HG03108 (cell line): ENCODE measurements at regions not wholly inside any gene's neighbourhood (a gene's known extent, or its start where the extent isn't known, plus 50 kb on each side); places are given as distances from the start of the nearest gene placed in this dataset.
"Not testable (repeated sequence)": the region's sequence is repeated elsewhere in the genome, so short reads cannot be mapped to it uniquely, and the experiment has no call there.

ENCODE experiments used
- ATAC-seq: cut with Tn5 transposase; IDR thresholded peaks from one replicate; pipeline ENCODE4 v1.9.1; 2021; ENCODE audit warnings: moderate library complexity; ENCODE audit not compliant: unreplicated experiment

GRCh38 chr9:106784076-106784475 is 78.9 kb upstream of the ZNF462 start:
- ATAC-seq, result no peak

- no peak for ATAC-seq
Observed at GRCh38 chr9:106785200-106785599, 77.8 kb upstream of the ZNF462 start.

- not testable (repeated sequence) for ATAC-seq
Observed at GRCh38 chr9:106788021-106788420, 74.9 kb upstream of the ZNF462 start.

GRCh38 chr9:106795031-106795430 is 67.9 kb upstream of the ZNF462 start:
- no peak for ATAC-seq

GRCh38 chr9:106796771-106797170 is 66.2 kb upstream of the ZNF462 start:
- ATAC-seq, result no peak

- no peak for ATAC-seq
Observed at GRCh38 chr9:106797299-106797698, 65.7 kb upstream of the ZNF462 start.

- ATAC-seq, result no peak
Observed at GRCh38 chr9:106798016-106798799, 64.8 kb upstream of the ZNF462 start.

GRCh38 chr9:106799152-106799551 is 63.8 kb upstream of the ZNF462 start:
- no peak for ATAC-seq

- ATAC-seq, result no peak
Observed at GRCh38 chr9:106800701-106801270, 62.2 kb upstream of the ZNF462 start.

GRCh38 chr9:106801816-106802215 is 61.1 kb upstream of the ZNF462 start:
- no peak for ATAC-seq
